ENCODE measurements at regions not wholly inside any gene's neighbourhood (a gene's known extent, or its start where the extent isn't known, plus 50 kb on each side); places are given as distances from the start of the nearest gene placed in this dataset.
"Not testable (repeated sequence)": the region's sequence is repeated elsewhere in the genome, so short reads cannot be mapped to it uniquely, and the experiment has no call there.

DNA sequence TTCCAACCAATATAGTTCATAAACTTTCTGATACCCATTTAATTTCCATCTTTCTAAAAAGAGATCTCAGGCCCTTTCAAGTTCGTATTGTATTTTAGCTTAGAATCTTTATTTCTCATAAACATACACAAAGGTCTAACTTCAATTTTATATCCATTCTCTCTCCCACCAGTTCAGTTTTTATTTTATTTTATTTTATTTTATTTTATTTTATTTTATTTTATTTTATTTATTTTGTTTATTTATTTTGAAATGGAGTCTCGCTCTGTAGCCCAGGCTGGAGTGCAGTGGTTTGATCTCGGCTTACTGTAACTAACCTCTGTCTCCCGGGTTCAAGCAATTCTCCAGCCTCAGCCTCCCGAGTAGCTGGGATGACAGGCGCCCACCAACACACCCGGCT lies 552.8 kb downstream of the SLITRK5 start:
- Histone ChIP-seq H3K27ac (ENCODE audit: low read depth, low read length) (no peak overlapping the region), H3K4me3 (ENCODE audit: low read depth in 1 of 2, low read length in 2 of 2) (no peak overlapping the region)

DNA sequence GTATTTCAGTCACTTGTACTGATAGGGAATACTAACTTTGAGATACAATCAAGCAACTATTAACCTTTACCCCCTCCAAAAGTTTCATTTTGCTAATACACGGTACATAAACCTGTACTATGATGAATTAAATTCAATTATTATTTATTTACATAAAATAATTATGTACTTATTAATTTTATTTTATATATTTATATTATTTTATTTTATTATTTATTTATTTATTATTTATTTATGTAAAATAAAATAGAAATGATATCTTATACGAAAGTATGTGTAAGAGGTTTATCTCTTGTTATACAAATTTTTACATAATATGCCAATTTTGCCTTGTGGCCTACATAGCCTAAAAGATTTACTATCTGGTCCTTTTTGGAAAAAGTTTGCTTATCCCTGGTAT lies 564.3 kb downstream of the SLITRK5 start:
- H3K4me3 ChIP-seq (ENCODE audit: low read depth in 1 of 2, low read length in 2 of 2), result no peak overlapping the region
- no peaks in the 10 kb centered on the region for H3K36me3 ChIP-seq (ENCODE audit: control insufficient read depth in 1 of 2, insufficient read depth in 2 of 2, low read length in 2 of 2)
- no peak overlapping the region for H3K9ac ChIP-seq (ENCODE audit: low read depth in 1 of 2, low read length in 2 of 2)
- H3K9me3 ChIP-seq (ENCODE audit: control insufficient read depth in 1 of 2, low read length in 2 of 2), result peaks cover 6 to 9% of the 10 kb centered on the region in 2 donors
- no peak overlapping the region for H3K27ac ChIP-seq (ENCODE audit: low read depth, low read length)
- H3K4me1 ChIP-seq (ENCODE audit: control insufficient read depth in 1 of 2, insufficient read depth in 2 of 2, low read length in 2 of 2), result no peaks in the 10 kb centered on the region
- no peaks in the 10 kb centered on the region for H3K27me3 ChIP-seq (ENCODE audit: control insufficient read depth in 1 of 2, insufficient read depth in 2 of 2, low read length in 2 of 2)

More for the DNA sequence above, 552.8 kb downstream of the SLITRK5 start:
- H3K4me1 ChIP-seq (ENCODE audit: control insufficient read depth in 1 of 2, insufficient read depth in 2 of 2, low read length in 2 of 2), result no peaks in the 10 kb centered on the region
- no peaks in the 10 kb centered on the region for H3K27me3 ChIP-seq (ENCODE audit: control insufficient read depth in 1 of 2, insufficient read depth in 2 of 2, low read length in 2 of 2)
- no peaks in the 10 kb centered on the region for H3K36me3 ChIP-seq (ENCODE audit: control insufficient read depth in 1 of 2, insufficient read depth in 2 of 2, low read length in 2 of 2)
- peaks cover 0 to 4% of the 10 kb centered on the region in 2 donors for H3K9me3 ChIP-seq (ENCODE audit: control insufficient read depth in 1 of 2, low read length in 2 of 2)
- no peak overlapping the region for H3K9ac ChIP-seq (ENCODE audit: low read depth in 1 of 2, low read length in 2 of 2)

GRCh38 chr13:88246239-88246638 lies 575.1 kb downstream of the SLITRK5 start:
- H3K4me3 ChIP-seq (ENCODE audit: low read depth in 1 of 2, low read length in 2 of 2), result no peak overlapping the region
- H3K9ac ChIP-seq (ENCODE audit: low read depth in 1 of 2, low read length in 2 of 2), result no peak overlapping the region
- no peaks in the 10 kb centered on the region for H3K4me1 ChIP-seq (ENCODE audit: control insufficient read depth in 1 of 2, insufficient read depth in 2 of 2, low read length in 2 of 2)
- peaks cover 3 to 4% of the 10 kb centered on the region in 2 donors for H3K9me3 ChIP-seq (ENCODE audit: control insufficient read depth in 1 of 2, low read length in 2 of 2)
- H3K36me3 ChIP-seq (ENCODE audit: control insufficient read depth in 1 of 2, insufficient read depth in 2 of 2, low read length in 2 of 2), result no peaks in the 10 kb centered on the region
- H3K27ac ChIP-seq (ENCODE audit: low read depth, low read length), result no peak overlapping the region
- no peaks in the 10 kb centered on the region for H3K27me3 ChIP-seq (ENCODE audit: control insufficient read depth in 1 of 2, insufficient read depth in 2 of 2, low read length in 2 of 2)

DNA sequence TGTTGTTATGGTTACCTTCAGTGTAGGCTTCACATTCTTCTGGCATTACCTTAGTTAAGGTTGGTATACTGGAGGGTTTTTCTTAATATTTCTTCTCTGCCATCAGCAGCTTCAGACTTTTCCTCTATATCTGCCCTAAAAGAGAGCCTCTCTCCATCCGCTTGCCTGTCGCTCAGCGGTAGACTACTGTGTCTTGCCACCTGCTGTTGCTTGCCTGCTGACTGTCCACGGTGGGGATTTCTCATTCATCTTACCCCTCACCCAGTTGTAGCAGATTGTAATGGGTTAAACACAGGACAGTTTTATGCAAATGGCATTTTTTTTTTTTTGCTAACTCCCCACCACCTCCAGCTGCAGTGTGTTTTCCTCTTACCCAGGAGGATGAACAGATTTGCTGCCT lies 577.2 kb downstream of the SLITRK5 start:
- no peaks in the 10 kb centered on the region for H3K27me3 ChIP-seq (ENCODE audit: control insufficient read depth in 1 of 2, insufficient read depth in 2 of 2, low read length in 2 of 2)
- peaks cover 3 to 4% of the 10 kb centered on the region in 2 donors for H3K9me3 ChIP-seq (ENCODE audit: control insufficient read depth in 1 of 2, low read length in 2 of 2)
- H3K27ac ChIP-seq (ENCODE audit: low read depth, low read length), result no peak overlapping the region
- H3K9ac ChIP-seq (ENCODE audit: low read depth in 1 of 2, low read length in 2 of 2), result no peak overlapping the region
- no peak overlapping the region for H3K4me3 ChIP-seq (ENCODE audit: low read depth in 1 of 2, low read length in 2 of 2)
- no peaks in the 10 kb centered on the region for H3K4me1 ChIP-seq (ENCODE audit: control insufficient read depth in 1 of 2, insufficient read depth in 2 of 2, low read length in 2 of 2)
- no peaks in the 10 kb centered on the region for H3K36me3 ChIP-seq (ENCODE audit: control insufficient read depth in 1 of 2, insufficient read depth in 2 of 2, low read length in 2 of 2)

DNA sequence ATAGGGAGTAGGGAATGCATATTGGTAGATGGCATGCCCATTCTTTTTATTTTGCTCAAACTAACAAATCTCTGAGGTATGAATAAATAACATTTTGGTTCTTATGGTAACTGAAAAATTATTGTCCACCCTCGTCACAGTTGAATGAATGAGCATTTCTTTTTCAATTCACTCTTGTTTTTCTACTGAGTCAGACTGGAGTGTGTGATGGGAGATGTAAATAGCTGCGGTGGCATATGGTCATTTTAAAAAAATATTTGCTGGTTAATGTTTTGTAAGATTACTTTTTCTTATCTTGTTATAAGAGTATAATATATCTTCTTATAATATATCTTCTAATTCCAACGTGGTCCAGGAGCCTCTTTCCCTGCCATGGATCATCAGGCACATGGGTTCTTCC lies 586.5 kb downstream of the SLITRK5 start:
- H3K9me3 ChIP-seq (ENCODE audit: control insufficient read depth in 1 of 2, low read length in 2 of 2), result no peaks in the 10 kb centered on the region
- no peaks in the 10 kb centered on the region for H3K27me3 ChIP-seq (ENCODE audit: control insufficient read depth in 1 of 2, insufficient read depth in 2 of 2, low read length in 2 of 2)
- H3K4me3 ChIP-seq (ENCODE audit: low read depth in 1 of 2, low read length in 2 of 2), result no peak overlapping the region
- H3K36me3 ChIP-seq (ENCODE audit: control insufficient read depth in 1 of 2, insufficient read depth in 2 of 2, low read length in 2 of 2), result no peaks in the 10 kb centered on the region
- no peaks in the 10 kb centered on the region for H3K4me1 ChIP-seq (ENCODE audit: control insufficient read depth in 1 of 2, insufficient read depth in 2 of 2, low read length in 2 of 2)
- H3K9ac ChIP-seq (ENCODE audit: low read depth in 1 of 2, low read length in 2 of 2), result no peak overlapping the region
- H3K27ac ChIP-seq (ENCODE audit: low read depth, low read length), result no peak overlapping the region

DNA sequence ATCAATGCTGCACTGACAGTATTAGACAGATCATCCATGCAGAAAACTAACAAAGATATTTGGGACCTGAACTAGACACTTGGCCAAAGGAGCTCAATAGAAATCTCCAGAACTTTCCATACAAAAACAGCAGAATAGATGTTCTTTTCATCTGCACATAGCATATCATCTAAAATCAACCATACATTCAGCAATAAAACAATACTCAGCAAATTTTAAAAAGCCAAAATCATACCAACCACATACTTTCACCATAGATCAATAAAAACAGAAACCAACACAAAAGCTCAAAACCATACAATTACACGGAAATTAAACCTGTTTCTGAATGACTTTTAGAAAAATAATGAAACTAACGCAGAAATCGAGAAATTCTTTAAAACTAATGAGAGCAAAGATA lies 592.6 kb downstream of the SLITRK5 start:
- no peak overlapping the region for H3K27ac ChIP-seq (ENCODE audit: low read depth, low read length)
- H3K9ac ChIP-seq (ENCODE audit: low read depth in 1 of 2, low read length in 2 of 2), result no peak overlapping the region
- H3K4me1 ChIP-seq (ENCODE audit: control insufficient read depth in 1 of 2, insufficient read depth in 2 of 2, low read length in 2 of 2), result no peaks in the 10 kb centered on the region
- no peaks in the 10 kb centered on the region for H3K36me3 ChIP-seq (ENCODE audit: control insufficient read depth in 1 of 2, insufficient read depth in 2 of 2, low read length in 2 of 2)
- no peaks in the 10 kb centered on the region for H3K9me3 ChIP-seq (ENCODE audit: control insufficient read depth in 1 of 2, low read length in 2 of 2)
- no peak overlapping the region for H3K4me3 ChIP-seq (ENCODE audit: low read depth in 1 of 2, low read length in 2 of 2)
- no peaks in the 10 kb centered on the region for H3K27me3 ChIP-seq (ENCODE audit: control insufficient read depth in 1 of 2, insufficient read depth in 2 of 2, low read length in 2 of 2)

DNA sequence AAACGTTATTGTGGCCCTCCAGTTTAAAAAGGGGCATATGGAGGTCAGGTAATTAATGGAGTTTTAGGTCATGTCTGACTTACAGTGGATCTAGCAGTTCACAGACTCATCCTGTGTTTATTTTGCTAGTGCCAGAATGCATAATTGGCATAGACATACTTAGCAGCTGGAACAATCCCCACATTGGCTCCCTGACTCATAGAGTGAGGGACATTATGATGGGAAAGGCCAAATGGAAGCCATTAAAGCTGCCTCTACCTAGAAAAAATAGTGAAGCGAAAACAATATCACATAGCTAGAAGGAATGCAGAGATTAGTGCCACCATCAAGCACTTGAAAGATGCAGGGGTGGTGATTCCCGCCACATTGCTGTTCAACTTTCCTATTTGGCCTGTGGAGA lies 610.7 kb downstream of the SLITRK5 start:
- H3K27ac ChIP-seq (ENCODE audit: low read depth, low read length), result no peak overlapping the region
- peaks cover 7 to 8% of the 10 kb centered on the region in 2 donors for H3K9me3 ChIP-seq (ENCODE audit: control insufficient read depth in 1 of 2, low read length in 2 of 2)
- no peak overlapping the region for H3K4me3 ChIP-seq (ENCODE audit: low read depth in 1 of 2, low read length in 2 of 2)
- no peaks in the 10 kb centered on the region for H3K36me3 ChIP-seq (ENCODE audit: control insufficient read depth in 1 of 2, insufficient read depth in 2 of 2, low read length in 2 of 2)
- no peak overlapping the region for H3K9ac ChIP-seq (ENCODE audit: low read depth in 1 of 2, low read length in 2 of 2)
- no peaks in the 10 kb centered on the region for H3K27me3 ChIP-seq (ENCODE audit: control insufficient read depth in 1 of 2, insufficient read depth in 2 of 2, low read length in 2 of 2)
- H3K4me1 ChIP-seq (ENCODE audit: control insufficient read depth in 1 of 2, insufficient read depth in 2 of 2, low read length in 2 of 2), result no peaks in the 10 kb centered on the region

DNA sequence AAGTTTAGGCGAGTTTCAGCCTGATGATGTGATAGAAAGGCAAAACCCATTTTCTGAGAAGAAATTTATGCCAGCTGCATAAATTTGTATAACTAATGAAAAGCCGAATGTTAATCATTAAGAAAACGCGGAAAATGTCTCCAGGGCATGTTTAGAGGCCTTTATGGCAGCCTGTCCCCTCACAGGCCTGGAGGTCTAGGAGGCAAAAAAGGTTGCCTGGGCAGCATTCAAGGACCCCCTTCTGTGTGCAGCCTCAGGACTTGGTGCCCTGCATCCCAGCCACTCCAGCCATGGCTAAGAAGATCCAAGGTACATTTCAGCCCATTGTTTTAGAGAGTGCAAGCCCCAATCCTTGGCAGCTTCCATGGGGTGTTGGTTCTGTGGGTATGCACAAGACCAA lies 614.2 kb downstream of the SLITRK5 start:
- peaks cover 8 to 13% of the 10 kb centered on the region in 2 donors for H3K9me3 ChIP-seq (ENCODE audit: control insufficient read depth in 1 of 2, low read length in 2 of 2)
- H3K4me3 ChIP-seq (ENCODE audit: low read depth in 1 of 2, low read length in 2 of 2), result no peak overlapping the region
- H3K4me1 ChIP-seq (ENCODE audit: control insufficient read depth in 1 of 2, insufficient read depth in 2 of 2, low read length in 2 of 2), result no peaks in the 10 kb centered on the region
- H3K27ac ChIP-seq (ENCODE audit: low read depth, low read length), result no peak overlapping the region
- no peak overlapping the region for H3K9ac ChIP-seq (ENCODE audit: low read depth in 1 of 2, low read length in 2 of 2)
- no peaks in the 10 kb centered on the region for H3K27me3 ChIP-seq (ENCODE audit: control insufficient read depth in 1 of 2, insufficient read depth in 2 of 2, low read length in 2 of 2)
- H3K36me3 ChIP-seq (ENCODE audit: control insufficient read depth in 1 of 2, insufficient read depth in 2 of 2, low read length in 2 of 2), result no peaks in the 10 kb centered on the region

GRCh38 chr13:88288326-88288725 lies 617.2 kb downstream of the SLITRK5 start:
- H3K9ac ChIP-seq (ENCODE audit: low read depth in 1 of 2, low read length in 2 of 2), result no peak overlapping the region
- no peaks in the 10 kb centered on the region for H3K4me1 ChIP-seq (ENCODE audit: control insufficient read depth in 1 of 2, insufficient read depth in 2 of 2, low read length in 2 of 2)
- H3K27ac ChIP-seq (ENCODE audit: low read depth, low read length), result no peak overlapping the region
- no peaks in the 10 kb centered on the region for H3K27me3 ChIP-seq (ENCODE audit: control insufficient read depth in 1 of 2, insufficient read depth in 2 of 2, low read length in 2 of 2)
- H3K36me3 ChIP-seq (ENCODE audit: control insufficient read depth in 1 of 2, insufficient read depth in 2 of 2, low read length in 2 of 2), result no peaks in the 10 kb centered on the region
- peaks cover 0 to 6% of the 10 kb centered on the region in 2 donors for H3K9me3 ChIP-seq (ENCODE audit: control insufficient read depth in 1 of 2, low read length in 2 of 2)
- no peak overlapping the region for H3K4me3 ChIP-seq (ENCODE audit: low read depth in 1 of 2, low read length in 2 of 2)

GRCh38 chr13:88291731-88292130 lies 620.6 kb downstream of the SLITRK5 start:
- not testable (repeated sequence) for H3K9me3 ChIP-seq (ENCODE audit: control insufficient read depth in 1 of 2, low read length in 2 of 2); H3K4me1 ChIP-seq (ENCODE audit: control insufficient read depth in 1 of 2, insufficient read depth in 2 of 2, low read length in 2 of 2); H3K9ac ChIP-seq (ENCODE audit: low read depth in 1 of 2, low read length in 2 of 2); H3K36me3 ChIP-seq (ENCODE audit: control insufficient read depth in 1 of 2, insufficient read depth in 2 of 2, low read length in 2 of 2); H3K27me3 ChIP-seq (ENCODE audit: control insufficient read depth in 1 of 2, insufficient read depth in 2 of 2, low read length in 2 of 2); H3K27ac ChIP-seq (ENCODE audit: low read depth, low read length); H3K4me3 ChIP-seq (ENCODE audit: low read depth in 1 of 2, low read length in 2 of 2)

DNA sequence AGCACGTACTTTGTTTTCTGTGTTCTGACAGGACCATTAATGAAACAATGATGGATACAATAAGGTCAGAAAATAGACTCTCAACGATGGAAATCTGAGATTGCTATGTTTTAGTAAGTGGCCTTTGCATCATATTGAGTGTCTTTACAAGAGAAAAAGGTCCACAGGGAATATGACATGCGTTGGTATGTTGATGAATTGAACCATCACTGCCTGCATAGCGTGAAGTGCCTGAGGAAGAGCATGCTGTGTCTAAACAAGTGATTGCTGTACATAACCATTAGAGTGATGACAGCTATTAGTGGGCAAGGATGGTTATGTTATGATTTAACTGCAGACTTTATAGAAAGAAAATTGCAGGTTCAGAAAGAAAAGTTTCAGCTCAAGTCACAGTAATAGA lies 623.2 kb downstream of the SLITRK5 start:
- H3K4me3 ChIP-seq (ENCODE audit: low read depth in 1 of 2, low read length in 2 of 2), result no peak overlapping the region
- H3K9ac ChIP-seq (ENCODE audit: low read depth in 1 of 2, low read length in 2 of 2), result no peak overlapping the region
- H3K36me3 ChIP-seq (ENCODE audit: control insufficient read depth in 1 of 2, insufficient read depth in 2 of 2, low read length in 2 of 2), result no peaks in the 10 kb centered on the region
- H3K4me1 ChIP-seq (ENCODE audit: control insufficient read depth in 1 of 2, insufficient read depth in 2 of 2, low read length in 2 of 2), result no peaks in the 10 kb centered on the region
- no peak overlapping the region for H3K27ac ChIP-seq (ENCODE audit: low read depth, low read length)
- H3K9me3 ChIP-seq (ENCODE audit: control insufficient read depth in 1 of 2, low read length in 2 of 2), result peaks cover 0 to 1% of the 10 kb centered on the region in 2 donors
- no peaks in the 10 kb centered on the region for H3K27me3 ChIP-seq (ENCODE audit: control insufficient read depth in 1 of 2, insufficient read depth in 2 of 2, low read length in 2 of 2)
